HepG2 (cell line): ENCODE measurements at regions not wholly inside any gene's neighbourhood (a gene's known extent, or its start where the extent isn't known, plus 50 kb on each side); places are given as distances from the start of the nearest gene placed in this dataset.
A peak's percentile ranks its signal among the peaks of the same experiment; 100 is the strongest.

Experiments
- ARID3A ChIP-seq: IDR thresholded peaks from 2 replicates; pipeline ENCODE4 v1.6.1; 2012; ENCODE audit warnings: low read depth, low read length, improper control_type of control experiment
- GFI1 ChIP-seq: sonication (generic); formaldehyde crosslinking; IDR thresholded peaks from 2 replicates; pipeline ENCODE4 v1.5.0; 2020; ENCODE audit warnings: missing genetic modification reagents, mild to moderate bottlenecking, borderline replicate concordance
- KDM1A ChIP-seq: IDR thresholded peaks from 2 replicates; pipeline ENCODE4 v1.6.1; 2016; ENCODE audit warnings: missing compliant biosample characterization
- KDM3A ChIP-seq: IDR thresholded peaks from 2 replicates; pipeline ENCODE4 v1.6.1; 2018; ENCODE audit warnings: low read depth, missing compliant biosample characterization
- PAF1 ChIP-seq: IDR thresholded peaks from 2 replicates; pipeline ENCODE4 v1.6.1; 2016; ENCODE audit warnings: missing genetic modification reagents, missing compliant biosample characterization
- SATB2 ChIP-seq: sonication (generic); formaldehyde crosslinking; IDR thresholded peaks from 2 replicates; pipeline ENCODE4 v1.5.0; 2020; ENCODE audit warnings: missing genetic modification reagents
- SPEN ChIP-seq: sonication (generic); formaldehyde crosslinking; IDR thresholded peaks from 2 replicates; pipeline ENCODE4 v1.5.1; 2020; ENCODE audit warnings: low read depth, mild to moderate bottlenecking, missing genetic modification reagents
- TAF1 ChIP-seq: sonication (generic); formaldehyde crosslinking; IDR thresholded peaks from 2 replicates; pipeline ENCODE4 v1.4.0; 2020; ENCODE audit warnings: missing genetic modification reagents
- TEAD2 ChIP-seq: sonication (generic); formaldehyde crosslinking; IDR thresholded peaks from 2 replicates; pipeline ENCODE4 v1.9.0; 2021; ENCODE audit warnings: missing genetic modification reagents
- THAP9 ChIP-seq: sonication (generic); formaldehyde crosslinking; IDR thresholded peaks from 2 replicates; pipeline ENCODE4; 2020; ENCODE audit warnings: missing genetic modification reagents, mild to moderate bottlenecking, borderline replicate concordance
- ZNF232 ChIP-seq: sonication (generic); formaldehyde crosslinking; IDR thresholded peaks from 2 replicates; pipeline ENCODE4 v1.4.0; 2020; ENCODE audit warnings: missing genetic modification reagents, borderline replicate concordance
- ZNF407 ChIP-seq: sonication (generic); formaldehyde crosslinking; IDR thresholded peaks from one replicate; pipeline ENCODE4 v1.5.1; 2020; ENCODE audit warnings: mild to moderate bottlenecking, missing genetic modification reagents; ENCODE audit errors: not compliant biosample characterization
- TF ChIP-seq, protein P1 (sequence below): sonication (generic); formaldehyde crosslinking; IDR thresholded peaks from 2 replicates; pipeline ENCODE4 v1.5.0; 2020; ENCODE audit warnings: mild to moderate bottlenecking, missing genetic modification reagents, moderate library complexity

DNA sequence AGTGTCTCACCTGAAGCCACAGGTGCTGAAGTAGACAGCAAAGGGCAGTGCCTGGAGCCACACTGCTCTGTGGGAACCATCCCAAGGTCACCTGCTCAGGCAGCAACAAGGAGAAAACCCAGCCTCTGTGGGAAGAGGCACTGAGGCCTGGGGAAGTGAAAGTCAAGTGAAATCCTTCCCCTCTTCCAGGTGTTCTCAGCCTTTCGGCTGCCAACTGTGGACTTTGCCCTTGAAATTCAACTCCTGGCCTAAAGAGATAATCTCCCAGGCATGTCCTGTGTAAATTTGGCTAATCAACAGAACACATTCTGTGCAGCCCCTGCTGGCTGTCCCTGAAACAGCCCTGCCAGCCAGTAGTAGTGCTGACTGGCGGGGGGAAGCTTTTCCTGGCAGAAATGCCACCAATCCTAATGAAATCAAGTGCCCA is 112.1 kb downstream of the RPL27A start (continued):
- TF ChIP-seq GFI1 (CRISPR knock-in tag) (no peak), TAF1 (CRISPR knock-in tag) (peak; percentile 46; the same call in 1 of the 2 replicates), KDM3A (CRISPR knock-in tag) (0 out of 2 replicates have a peak, but pooled peaks have one; percentile 63), ZNF232 (peak; percentile 87; the same call in 1 of the 2 replicates), TEAD2 (CRISPR knock-in tag) (no peak), SPEN (CRISPR knock-in tag) (0 out of 2 replicates have a peak, but pooled peaks have one; percentile 40), THAP9 (CRISPR knock-in tag) (no peak; the same call in 1 of the 2 replicates), ZNF407 (peak; percentile 16), SATB2 (CRISPR knock-in tag) (no peak), KDM1A (CRISPR knock-in tag) (no peak), ARID3A (peak; percentile 76; the same call in 1 of the 2 replicates), PAF1 (CRISPR knock-in tag) (no peak)
- TF ChIP-seq, protein P1, sequence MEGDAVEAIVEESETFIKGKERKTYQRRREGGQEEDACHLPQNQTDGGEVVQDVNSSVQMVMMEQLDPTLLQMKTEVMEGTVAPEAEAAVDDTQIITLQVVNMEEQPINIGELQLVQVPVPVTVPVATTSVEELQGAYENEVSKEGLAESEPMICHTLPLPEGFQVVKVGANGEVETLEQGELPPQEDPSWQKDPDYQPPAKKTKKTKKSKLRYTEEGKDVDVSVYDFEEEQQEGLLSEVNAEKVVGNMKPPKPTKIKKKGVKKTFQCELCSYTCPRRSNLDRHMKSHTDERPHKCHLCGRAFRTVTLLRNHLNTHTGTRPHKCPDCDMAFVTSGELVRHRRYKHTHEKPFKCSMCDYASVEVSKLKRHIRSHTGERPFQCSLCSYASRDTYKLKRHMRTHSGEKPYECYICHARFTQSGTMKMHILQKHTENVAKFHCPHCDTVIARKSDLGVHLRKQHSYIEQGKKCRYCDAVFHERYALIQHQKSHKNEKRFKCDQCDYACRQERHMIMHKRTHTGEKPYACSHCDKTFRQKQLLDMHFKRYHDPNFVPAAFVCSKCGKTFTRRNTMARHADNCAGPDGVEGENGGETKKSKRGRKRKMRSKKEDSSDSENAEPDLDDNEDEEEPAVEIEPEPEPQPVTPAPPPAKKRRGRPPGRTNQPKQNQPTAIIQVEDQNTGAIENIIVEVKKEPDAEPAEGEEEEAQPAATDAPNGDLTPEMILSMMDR (CRISPR knock-in tag), result peak; percentile 85
